H9 (cell line): ENCODE measurements at regions not wholly inside any gene's neighbourhood (a gene's known extent, or its start where the extent isn't known, plus 50 kb on each side); places are given as distances from the start of the nearest gene placed in this dataset.

Experiments used
- DNase-seq: peaks from one replicate; pipeline ENCODE4 v3.0.0-alpha.2; 2017
- H2AFZ ChIP-seq: one replicate; pipeline ENCODE4 v1.6.1; 2013; ENCODE audit warnings: mild to moderate bottlenecking, low read length, control low read depth, moderate library complexity
- H2AK5ac ChIP-seq: 2 replicates; pipeline ENCODE4 v1.6.1; 2013; ENCODE audit warnings: low read length, control low read depth, mixed read lengths; ENCODE audit not compliant: insufficient read length
- H2BK120ac ChIP-seq: one replicate; pipeline ENCODE4 v1.6.1; 2013; ENCODE audit warnings: low read depth, mild to moderate bottlenecking, low read length, control low read depth, inconsistent platforms; ENCODE audit not compliant: poor library complexity, severe bottlenecking
- H2BK12ac ChIP-seq: 2 replicates; pipeline ENCODE4 v1.6.1; 2013; ENCODE audit warnings: low read length, control low read depth, mixed read lengths, low read depth; ENCODE audit not compliant: insufficient read length
- H2BK15ac ChIP-seq: 2 replicates; pipeline ENCODE4 v1.6.1; 2013; ENCODE audit warnings: low read depth, low read length, control low read depth
- H2BK20ac ChIP-seq: one replicate; pipeline ENCODE4 v1.6.1; 2013; ENCODE audit warnings: low read depth, mild to moderate bottlenecking, low read length, control low read depth, inconsistent platforms; ENCODE audit not compliant: poor library complexity, severe bottlenecking
- H2BK5ac ChIP-seq: 2 replicates; pipeline ENCODE4 v1.6.1; 2013; ENCODE audit warnings: low read length, control low read depth, mixed read lengths; ENCODE audit not compliant: insufficient read length
- H3K14ac ChIP-seq: 2 replicates; pipeline ENCODE4 v1.6.1; 2013; ENCODE audit warnings: low read length, control low read depth; ENCODE audit not compliant: insufficient read depth
- H3K18ac ChIP-seq: 2 replicates; pipeline ENCODE4 v1.6.1; 2013; ENCODE audit warnings: low read depth, mild to moderate bottlenecking, mixed read lengths, low read length, control low read depth; ENCODE audit not compliant: insufficient read length
- H3K23ac ChIP-seq: 2 replicates; pipeline ENCODE4 v1.6.1; 2013; ENCODE audit warnings: low read length, control low read depth, mixed read lengths, low read depth; ENCODE audit not compliant: insufficient read length
- H3K23me2 ChIP-seq: 2 replicates; pipeline ENCODE4 v1.6.1; 2013; ENCODE audit warnings: low read depth, mild to moderate bottlenecking, mixed read lengths, low read length, control low read depth; ENCODE audit not compliant: insufficient read length, poor library complexity, severe bottlenecking
- H3K27ac ChIP-seq: 2 replicates; pipeline ENCODE4 v1.5.1; 2013; ENCODE audit warnings: low read length, control low read depth, mixed read lengths, low read depth; ENCODE audit not compliant: insufficient read length
- H3K27me3 ChIP-seq: 2 replicates; pipeline ENCODE4 v1.6.1; 2013; ENCODE audit warnings: low read length, control low read depth, inconsistent platforms; ENCODE audit not compliant: insufficient read depth
- H3K4ac ChIP-seq: 2 replicates; pipeline ENCODE4 v1.6.1; 2013; ENCODE audit warnings: low read depth, mild to moderate bottlenecking, control low read depth, inconsistent platforms, low read length, moderate library complexity
- H3K4me1 ChIP-seq: 2 replicates; pipeline ENCODE4 v1.6.1; 2013; ENCODE audit warnings: low read length, control low read depth, inconsistent platforms; ENCODE audit not compliant: insufficient read depth
- H3K4me2 ChIP-seq: 2 replicates; pipeline ENCODE4 v1.6.1; 2013; ENCODE audit warnings: low read length, control low read depth, mixed read lengths; ENCODE audit not compliant: insufficient read length, insufficient read depth
- H3K56ac ChIP-seq: 2 replicates; pipeline ENCODE4 v1.6.1; 2013; ENCODE audit warnings: low read depth, mild to moderate bottlenecking, mixed read lengths, low read length, control low read depth; ENCODE audit not compliant: insufficient read length
- H3K79me1 ChIP-seq: 2 replicates; pipeline ENCODE4 v1.6.1; 2013; ENCODE audit warnings: low read depth, mild to moderate bottlenecking, moderate library complexity, low read length, control low read depth, inconsistent platforms; ENCODE audit not compliant: insufficient read depth, poor library complexity, severe bottlenecking
- H3K79me2 ChIP-seq: 2 replicates; pipeline ENCODE4 v1.6.1; 2013; ENCODE audit warnings: low read length, control low read depth, inconsistent platforms; ENCODE audit not compliant: insufficient read depth
- H3K9ac ChIP-seq: 2 replicates; pipeline ENCODE4 v1.6.1; 2013; ENCODE audit warnings: low read length, control low read depth, mixed read lengths; ENCODE audit not compliant: insufficient read length; ENCODE audit errors: extremely low read depth
- H3K9me3 ChIP-seq: one replicate; pipeline ENCODE4 v1.6.1; 2013; ENCODE audit warnings: low read depth, low read length, inconsistent platforms; ENCODE audit not compliant: control insufficient read depth
- H3T11ph ChIP-seq: one replicate; pipeline ENCODE4 v1.6.1; 2013; ENCODE audit warnings: mild to moderate bottlenecking, low read length, control low read depth, inconsistent platforms
- H4K20me1 ChIP-seq: one replicate; pipeline ENCODE4 v1.6.1; 2013; ENCODE audit not compliant: control insufficient read depth, insufficient read length, insufficient read depth
- H4K5ac ChIP-seq: 2 replicates; pipeline ENCODE4 v1.6.1; 2013; ENCODE audit warnings: low read depth, mild to moderate bottlenecking, mixed read lengths, low read length, control low read depth; ENCODE audit not compliant: insufficient read length
- H4K8ac ChIP-seq: replicated peaks from 2 replicates; pipeline ENCODE4 v1.6.1; 2013; ENCODE audit warnings: low read length, control low read depth, mixed read lengths, low read depth; ENCODE audit not compliant: insufficient read length
- H4K91ac ChIP-seq: 2 replicates; pipeline ENCODE4 v1.6.1; 2013; ENCODE audit warnings: low read depth, mild to moderate bottlenecking, moderate library complexity, mixed read lengths, low read length, control low read depth; ENCODE audit not compliant: insufficient read length
- H3K27ac Mint-ChIP-seq, 3 experiments: 2 replicates in 2 of 3; 3 replicates in 1 of 3; pipeline ENCODE4 v1.8.0; 2020 to 2021; ENCODE audit warnings: mixed read lengths in 3 of 3, mild to moderate bottlenecking in 1 of 3, moderate library complexity in 1 of 3
- H3K27me3 Mint-ChIP-seq: 2 replicates; pipeline ENCODE4 v1.8.0; 2021; ENCODE audit warnings: low read depth, mild to moderate bottlenecking, moderate library complexity, mixed read lengths
- H3K36me3 Mint-ChIP-seq, 3 experiments: 2 replicates in 2 of 3; 3 replicates in 1 of 3; pipeline ENCODE4 v1.8.0; 2020 to 2021; ENCODE audit warnings: low read depth in 3 of 3, mixed read lengths in 3 of 3; ENCODE audit not compliant: insufficient read depth in 1 of 3
- H3K4me1 Mint-ChIP-seq, 2 experiments: 2 replicates each; pipeline ENCODE4 v1.8.0; 2020; ENCODE audit warnings: mixed read lengths in 2 of 2
- H3K4me3 Mint-ChIP-seq, 2 experiments: 2 replicates in 1 of 2; 3 replicates in 1 of 2; pipeline ENCODE4 v1.8.0; 2020 to 2021; ENCODE audit warnings: mild to moderate bottlenecking in 2 of 2, mixed read lengths in 2 of 2, moderate library complexity in 1 of 2
- H3K9me3 Mint-ChIP-seq, 2 experiments: 2 replicates in 1 of 2; 3 replicates in 1 of 2; pipeline ENCODE4 v1.8.0; 2020; ENCODE audit warnings: mild to moderate bottlenecking in 2 of 2, mixed read lengths in 2 of 2, moderate library complexity in 1 of 2
- WGBS: extraction: QIAGEN DNeasy Blood & Tissue Kit; methylation state at CpG from one replicate; pipeline ENCODE4 v1.1.7; 2013; ENCODE audit warnings: missing lambda C conversion rate, low lambda C conversion rate, mixed read lengths; ENCODE audit not compliant: insufficient read length; ENCODE audit errors: extremely low coverage; 5-methylcytosine and 5-hydroxymethylcytosine counted together
- TF ChIP-seq, protein P1 (sequence below): fragments of 200-600 bp; sonication (generic); conservative IDR thresholded peaks from 3 replicates; pipeline ENCODE4 v1.8.0; 2021; ENCODE audit warnings: antibody characterized with exemption, mild to moderate bottlenecking

DNA sequence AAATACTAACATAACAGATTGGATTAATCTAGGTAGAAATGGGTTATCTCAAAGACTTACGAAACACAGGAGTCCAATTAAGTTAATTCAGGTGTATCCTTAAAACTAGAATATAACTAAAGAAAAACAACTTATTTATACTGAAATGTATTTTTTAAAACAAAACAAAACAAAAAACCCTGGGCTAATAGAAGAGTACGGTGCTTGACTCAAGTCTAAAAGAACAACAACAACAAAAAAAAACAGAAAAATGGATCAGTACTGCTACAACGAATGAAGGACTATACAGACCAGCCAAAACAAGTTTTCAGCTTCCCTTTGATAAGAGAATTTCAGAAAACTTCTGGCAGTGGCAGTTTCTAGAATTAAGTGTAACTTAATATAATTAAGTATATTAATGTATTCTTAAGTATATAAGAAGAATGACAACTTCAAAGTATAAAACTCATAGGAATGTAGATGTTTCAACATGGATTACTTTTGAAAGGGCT lies 120.1 kb upstream of the EGLN3 start:
- Histone ChIP-seq H3K27me3 (no peaks in the 10 kb centered on the region), H3K27ac (no peak overlapping the region), H2BK12ac (no peak overlapping the region), H3K9me3 (no peaks in the 10 kb centered on the region), H3K56ac (no peak overlapping the region), H2AK5ac (no peak overlapping the region), H2BK120ac (no peak overlapping the region), H2AFZ (no peak overlapping the region), H4K91ac (no peak overlapping the region), H4K8ac (no peak overlapping the region), H4K5ac (no peak overlapping the region), H2BK20ac (no peak overlapping the region), H3K18ac (no peak overlapping the region), H3K9ac (no peak overlapping the region), H3K4me1 (no peaks in the 10 kb centered on the region), H3K4me2 (no peak overlapping the region), H4K20me1 (no peaks in the 10 kb centered on the region), H3K23me2 (no peaks in the 10 kb centered on the region), H2BK15ac (no peak overlapping the region), H3K23ac (no peak overlapping the region), H3K79me1 (no peaks in the 10 kb centered on the region), H3K14ac (no peak overlapping the region), H3K79me2 (no peaks in the 10 kb centered on the region), H2BK5ac (no peak overlapping the region), H3K4ac (no peak overlapping the region), H3T11ph (no peak overlapping the region)
- DNase-seq: no peak
- H3K27me3 Mint-ChIP-seq: no peaks in the 10 kb centered on the region
- H3K27ac Mint-ChIP-seq: no peak overlapping the region
- TF ChIP-seq, protein P1, sequence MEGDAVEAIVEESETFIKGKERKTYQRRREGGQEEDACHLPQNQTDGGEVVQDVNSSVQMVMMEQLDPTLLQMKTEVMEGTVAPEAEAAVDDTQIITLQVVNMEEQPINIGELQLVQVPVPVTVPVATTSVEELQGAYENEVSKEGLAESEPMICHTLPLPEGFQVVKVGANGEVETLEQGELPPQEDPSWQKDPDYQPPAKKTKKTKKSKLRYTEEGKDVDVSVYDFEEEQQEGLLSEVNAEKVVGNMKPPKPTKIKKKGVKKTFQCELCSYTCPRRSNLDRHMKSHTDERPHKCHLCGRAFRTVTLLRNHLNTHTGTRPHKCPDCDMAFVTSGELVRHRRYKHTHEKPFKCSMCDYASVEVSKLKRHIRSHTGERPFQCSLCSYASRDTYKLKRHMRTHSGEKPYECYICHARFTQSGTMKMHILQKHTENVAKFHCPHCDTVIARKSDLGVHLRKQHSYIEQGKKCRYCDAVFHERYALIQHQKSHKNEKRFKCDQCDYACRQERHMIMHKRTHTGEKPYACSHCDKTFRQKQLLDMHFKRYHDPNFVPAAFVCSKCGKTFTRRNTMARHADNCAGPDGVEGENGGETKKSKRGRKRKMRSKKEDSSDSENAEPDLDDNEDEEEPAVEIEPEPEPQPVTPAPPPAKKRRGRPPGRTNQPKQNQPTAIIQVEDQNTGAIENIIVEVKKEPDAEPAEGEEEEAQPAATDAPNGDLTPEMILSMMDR: no peak
- H3K36me3 Mint-ChIP-seq: peaks cover 0 to 10% (median 0%) of the 10 kb centered on the region in 3 experiments; a peak in 1 of 7 replicates
- no CpG with 5 or more reads among the region's 3 CpGs for WGBS
- H3K4me1 Mint-ChIP-seq: no peaks in the 10 kb centered on the region
- no peak overlapping the region for H3K4me3 Mint-ChIP-seq
- no peaks in the 10 kb centered on the region; a peak in 1 of 5 replicates for H3K9me3 Mint-ChIP-seq
